BJ (cell line): ENCODE measurements at regions not wholly inside any gene's neighbourhood (a gene's known extent, or its start where the extent isn't known, plus 50 kb on each side); places are given as distances from the start of the nearest gene placed in this dataset.

Source experiments
- CTCF ChIA-PET: fragments of 350-600 bp; formaldehyde crosslinking; extraction: SDS; loops from one replicate; lab custom pipeline; 2021; ENCODE audit warnings: antibody characterized with exemption, inconsistent platforms; lab: Yijun Ruan, JAX
- POLR2A ChIA-PET: fragments of 300-600 bp; sonication (Branson Sonifier 250); formaldehyde crosslinking; extraction: SDS; loops from one replicate; lab custom pipeline; 2021; ENCODE audit warnings: antibody characterized with exemption; lab: Charles Lee
- DNase-seq: peaks from one replicate; pipeline ENCODE4 v3.0.0-alpha.2; 2011; ENCODE audit warnings: low read depth
- H3K27me3 ChIP-seq: 2 replicates; pipeline ENCODE4 v1.6.0; 2011; ENCODE audit warnings: low read length; ENCODE audit not compliant: control insufficient read depth, insufficient read depth
- H3K36me3 ChIP-seq: 2 replicates; pipeline ENCODE4 v1.5.1; 2011; ENCODE audit warnings: low read length; ENCODE audit not compliant: control insufficient read depth, insufficient read depth
- H3K4me3 ChIP-seq: 2 replicates; pipeline ENCODE4 v1.5.1; 2011; ENCODE audit warnings: low read depth, mild to moderate bottlenecking, control low read depth, low read length
- TF ChIP-seq, protein P1 (sequence below): IDR thresholded peaks from 2 replicates; pipeline ENCODE4 v1.5.1; 2011; ENCODE audit warnings: low read depth, mild to moderate bottlenecking, control low read depth, inconsistent platforms, low read length, moderate library complexity; ENCODE audit not compliant: insufficient read depth

DNA sequence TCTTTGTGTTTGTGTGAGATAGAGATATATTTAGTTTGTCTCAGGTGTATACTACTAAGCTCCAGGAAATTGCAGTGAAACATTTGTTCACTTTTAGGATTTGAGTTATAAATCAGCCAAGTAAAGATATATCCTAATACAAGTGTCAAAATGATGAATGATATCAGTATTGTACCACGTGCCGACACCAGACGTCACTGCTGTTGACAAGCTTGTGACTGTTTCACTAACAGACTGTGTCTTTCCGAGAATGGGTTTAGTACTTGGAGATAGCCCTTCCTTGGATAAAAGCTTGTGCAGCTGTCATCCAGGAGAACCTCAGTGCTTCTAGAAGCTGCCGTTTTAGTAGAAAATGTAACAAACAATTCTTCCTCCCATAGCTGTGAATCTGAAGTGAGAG is 343.3 kb downstream of the FBXO8 start:
- Histone ChIP-seq H3K4me3 (no peak overlapping the region), H3K36me3 (no peaks in the 10 kb centered on the region), H3K27me3 (no peaks in the 10 kb centered on the region)
- POLR2A ChIA-PET = no interaction called here
- DNase-seq = no peak
- TF ChIP-seq, protein P1, sequence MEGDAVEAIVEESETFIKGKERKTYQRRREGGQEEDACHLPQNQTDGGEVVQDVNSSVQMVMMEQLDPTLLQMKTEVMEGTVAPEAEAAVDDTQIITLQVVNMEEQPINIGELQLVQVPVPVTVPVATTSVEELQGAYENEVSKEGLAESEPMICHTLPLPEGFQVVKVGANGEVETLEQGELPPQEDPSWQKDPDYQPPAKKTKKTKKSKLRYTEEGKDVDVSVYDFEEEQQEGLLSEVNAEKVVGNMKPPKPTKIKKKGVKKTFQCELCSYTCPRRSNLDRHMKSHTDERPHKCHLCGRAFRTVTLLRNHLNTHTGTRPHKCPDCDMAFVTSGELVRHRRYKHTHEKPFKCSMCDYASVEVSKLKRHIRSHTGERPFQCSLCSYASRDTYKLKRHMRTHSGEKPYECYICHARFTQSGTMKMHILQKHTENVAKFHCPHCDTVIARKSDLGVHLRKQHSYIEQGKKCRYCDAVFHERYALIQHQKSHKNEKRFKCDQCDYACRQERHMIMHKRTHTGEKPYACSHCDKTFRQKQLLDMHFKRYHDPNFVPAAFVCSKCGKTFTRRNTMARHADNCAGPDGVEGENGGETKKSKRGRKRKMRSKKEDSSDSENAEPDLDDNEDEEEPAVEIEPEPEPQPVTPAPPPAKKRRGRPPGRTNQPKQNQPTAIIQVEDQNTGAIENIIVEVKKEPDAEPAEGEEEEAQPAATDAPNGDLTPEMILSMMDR = no peak
- CTCF ChIA-PET = no interaction called here

DNA sequence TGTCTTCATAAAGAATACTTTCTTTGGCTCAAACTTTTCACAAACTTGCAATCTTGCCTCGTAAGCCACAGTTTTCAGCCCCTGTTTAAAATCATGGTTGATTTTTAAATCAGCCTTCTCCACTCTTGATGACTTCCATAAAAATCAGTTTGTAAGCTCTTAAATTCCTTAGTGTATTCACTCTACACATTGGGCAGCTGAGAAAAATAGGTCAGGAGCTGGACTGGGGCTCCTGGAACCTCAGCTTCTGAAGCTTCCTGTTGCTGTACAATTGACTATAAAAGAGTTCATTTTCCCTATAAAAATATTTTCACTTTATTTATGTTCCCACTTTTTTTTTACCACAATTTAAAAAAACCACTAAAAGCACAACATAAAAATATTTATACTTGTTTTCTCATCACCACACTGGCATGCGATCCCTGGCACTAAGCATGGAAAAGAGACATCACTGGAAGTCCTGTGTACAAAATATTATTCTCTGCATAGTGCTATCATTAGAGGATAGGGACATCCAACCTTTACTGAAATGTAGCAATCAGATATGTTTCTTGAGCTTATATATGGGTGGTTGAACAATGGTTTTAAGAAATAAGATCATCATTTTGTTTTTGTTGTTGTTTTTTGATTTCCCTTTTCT is 345.7 kb downstream of the FBXO8 start:
- DNase-seq = no peak
- CTCF ChIA-PET = no interaction called here
- Histone ChIP-seq H3K4me3 (no peak overlapping the region), H3K36me3 (no peaks in the 10 kb centered on the region), H3K27me3 (no peaks in the 10 kb centered on the region)
- TF ChIP-seq, protein P1 = no peak
- POLR2A ChIA-PET = no interaction called here

DNA sequence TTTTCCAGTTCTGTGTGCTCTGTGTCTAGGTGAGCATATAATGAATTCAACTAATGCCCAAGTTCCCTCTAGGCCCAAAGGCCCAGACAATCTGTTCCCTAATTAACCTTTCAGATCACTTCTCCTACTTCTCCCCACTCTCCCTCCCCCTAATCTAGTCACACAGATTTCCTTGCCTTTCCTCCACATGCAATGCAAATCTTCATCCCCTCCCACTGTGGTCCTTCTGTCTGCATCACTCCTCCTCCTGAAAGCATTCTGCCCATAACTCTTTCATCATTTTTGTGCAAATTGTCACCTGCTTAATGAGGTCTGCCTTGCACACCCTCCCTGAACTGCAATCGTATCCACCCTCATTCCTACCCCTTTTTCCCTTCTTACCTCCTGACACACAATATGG is 346.6 kb downstream of the FBXO8 start:
- TF ChIP-seq, protein P1 = no peak
- ChIA-PET CTCF (no interaction called here), POLR2A (no interaction called here)
- no peak overlapping the region for H3K4me3 ChIP-seq
- H3K36me3 ChIP-seq = no peaks in the 10 kb centered on the region
- DNase-seq = no peak
- H3K27me3 ChIP-seq = no peaks in the 10 kb centered on the region

DNA sequence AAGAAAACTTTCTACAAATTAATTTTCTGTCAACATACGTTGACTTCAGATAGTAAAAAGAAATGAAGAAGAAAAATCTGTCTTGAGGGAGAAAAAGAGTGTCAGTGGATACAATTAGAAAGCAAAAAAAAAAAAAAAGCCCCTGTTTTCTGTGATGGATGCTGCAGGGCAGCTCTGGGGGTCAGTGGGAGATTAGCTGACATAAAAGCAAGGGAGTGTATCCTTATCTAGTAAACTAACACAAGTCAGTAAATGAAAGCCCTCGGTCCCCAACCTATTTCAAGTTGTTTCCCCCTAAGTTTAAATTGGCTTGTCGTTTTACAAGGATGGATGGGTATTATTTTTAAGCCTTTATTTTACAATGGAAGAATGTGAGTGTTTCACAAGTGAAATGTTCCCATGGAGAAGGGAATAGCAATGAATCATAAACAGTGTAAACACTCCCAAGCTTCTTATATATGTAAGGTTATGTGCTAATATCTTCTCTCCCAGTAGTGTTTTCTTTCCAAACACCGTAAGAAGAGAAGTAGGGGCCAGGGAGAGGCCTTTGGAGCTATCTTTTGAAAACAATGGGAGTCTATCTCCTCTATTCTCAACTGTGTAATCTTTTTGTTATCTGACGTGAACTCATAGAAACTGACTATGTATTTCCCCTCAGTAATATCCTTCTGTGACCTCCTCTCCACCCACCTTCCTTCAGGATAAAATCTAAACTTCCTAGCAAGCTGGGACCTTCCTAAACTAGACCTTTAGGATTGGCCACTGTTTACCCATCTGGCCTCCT is 347.7 kb downstream of the FBXO8 start:
- ChIA-PET POLR2A (no interaction called here), CTCF (no interaction called here)
- no peak for DNase-seq
- Histone ChIP-seq H3K36me3 (no peaks in the 10 kb centered on the region), H3K27me3 (no peaks in the 10 kb centered on the region), H3K4me3 (no peak overlapping the region)
- TF ChIP-seq, protein P1 = no peak

DNA sequence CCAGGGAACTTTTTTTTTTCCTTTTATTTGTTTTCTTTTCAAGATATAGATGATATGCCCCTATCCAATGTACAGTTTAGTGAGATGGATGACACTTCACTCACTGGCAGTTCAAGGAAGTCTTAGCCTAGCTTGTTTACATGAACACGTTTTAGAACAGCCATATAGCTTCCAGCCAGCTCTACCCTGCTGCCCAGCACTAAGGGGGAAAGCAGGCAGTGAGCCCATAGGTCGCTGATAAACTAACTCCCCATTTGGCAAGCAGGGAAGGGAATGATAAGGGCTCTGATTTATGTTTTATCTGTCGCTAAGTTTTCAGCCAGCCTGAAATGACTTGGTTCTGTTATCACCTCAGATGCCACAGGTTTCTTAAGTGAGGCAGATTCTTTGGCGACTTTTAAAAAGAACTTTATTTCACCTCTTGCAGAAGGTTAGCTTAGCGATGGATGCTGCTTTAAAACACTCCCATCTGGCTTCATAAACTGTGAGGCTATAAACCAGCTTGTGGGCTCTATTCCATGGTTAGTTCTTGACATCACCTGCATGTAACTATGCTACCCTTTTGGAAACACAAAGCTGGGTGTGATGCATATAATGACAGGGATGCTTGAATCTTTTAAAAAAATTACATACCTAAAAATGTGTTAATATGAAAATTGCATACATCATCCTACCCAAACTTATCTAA is 348.4 kb downstream of the FBXO8 start:
- POLR2A ChIA-PET = no interaction called here
- CTCF ChIA-PET = no interaction called here
- no peak for DNase-seq
- Histone ChIP-seq H3K36me3 (no peaks in the 10 kb centered on the region), H3K4me3 (no peak overlapping the region), H3K27me3 (no peaks in the 10 kb centered on the region)
- TF ChIP-seq, protein P1 = no peak
